Retinal pigment epithelial cell (primary cell): ENCODE measurements at regions not wholly inside any gene's neighbourhood (a gene's known extent, or its start where the extent isn't known, plus 50 kb on each side); places are given as distances from the start of the nearest gene placed in this dataset.

ENCODE experiments used
- DNase-seq: peaks from one replicate; pipeline ENCODE4 v3.0.0-alpha.2; 2010; ENCODE audit warnings: low read depth
- H3K4me3 ChIP-seq: 2 replicates; pipeline ENCODE4 v1.5.1; 2011; ENCODE audit warnings: mild to moderate bottlenecking, low read length, control low read depth, moderate library complexity
- TF ChIP-seq, protein P1 (sequence below): conservative IDR thresholded peaks from 2 replicates; pipeline ENCODE4 v1.5.1; 2011; ENCODE audit warnings: low read depth, low read length, control low read depth, inconsistent platforms

DNA sequence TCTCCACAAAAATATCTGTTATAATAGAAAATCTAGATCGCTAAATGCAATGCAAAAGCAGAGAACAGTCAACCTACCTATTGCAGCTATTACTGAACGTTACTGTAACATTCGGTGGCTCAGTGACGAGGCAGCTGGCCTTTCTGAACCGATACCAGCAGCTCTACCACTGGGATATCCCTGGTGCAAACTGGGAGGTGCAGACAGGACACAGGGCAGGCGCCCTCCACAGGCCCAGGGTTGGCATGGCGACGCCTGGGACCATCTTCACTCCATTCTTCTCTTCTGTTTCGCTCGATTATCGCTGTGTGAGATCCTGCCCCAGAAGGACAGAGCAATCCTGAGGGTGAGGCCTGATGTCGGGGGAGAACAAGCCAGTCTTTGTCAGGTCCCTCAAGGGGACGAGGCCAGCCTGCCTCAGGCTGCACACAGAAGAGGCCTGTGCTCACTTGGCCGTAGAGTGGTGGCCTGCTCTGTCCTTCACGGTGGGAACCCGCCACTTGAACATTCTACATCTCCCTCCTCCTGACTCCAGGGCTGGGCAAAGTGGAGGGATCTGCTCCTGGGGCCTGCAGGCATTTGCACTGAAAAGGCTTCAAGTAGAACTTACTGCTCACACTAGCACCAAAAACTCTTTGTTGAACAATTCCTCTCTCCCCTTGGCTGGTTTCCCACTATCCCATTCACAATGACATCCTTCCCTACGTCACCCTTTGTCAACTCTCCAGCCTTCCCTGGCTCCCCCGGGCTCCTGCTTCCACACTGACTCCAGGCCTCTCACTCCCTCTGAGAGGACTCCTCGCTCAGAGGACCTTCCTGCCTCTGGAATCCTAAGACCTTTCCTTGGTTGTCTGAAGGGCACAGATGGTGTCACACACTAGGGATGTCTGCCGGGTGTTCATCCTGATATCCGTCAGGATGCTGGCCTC is 49.7 kb downstream of the CYRIA start:
- DNase-seq = no peak

DNA sequence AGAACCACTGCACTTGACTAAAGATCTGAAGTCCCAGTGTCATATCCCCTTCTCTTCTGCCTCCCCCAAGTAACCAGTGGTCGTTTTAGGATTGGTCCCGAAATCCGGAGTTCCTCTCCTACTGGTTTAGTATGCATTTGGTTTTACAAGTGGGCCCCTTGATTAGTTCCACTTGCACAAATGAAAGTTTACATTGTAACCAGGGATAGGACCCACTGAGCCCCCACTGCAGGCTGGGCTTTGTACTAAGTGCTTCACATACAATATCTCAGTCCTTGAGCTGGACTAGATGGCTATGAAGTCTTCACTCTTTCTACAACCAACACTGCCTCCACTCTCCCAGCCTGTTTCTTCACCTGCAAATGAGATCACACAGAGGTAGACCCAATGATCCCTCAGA is 50.4 kb downstream of the CYRIA start:
- no peak overlapping the region for H3K4me3 ChIP-seq
- TF ChIP-seq, protein P1, sequence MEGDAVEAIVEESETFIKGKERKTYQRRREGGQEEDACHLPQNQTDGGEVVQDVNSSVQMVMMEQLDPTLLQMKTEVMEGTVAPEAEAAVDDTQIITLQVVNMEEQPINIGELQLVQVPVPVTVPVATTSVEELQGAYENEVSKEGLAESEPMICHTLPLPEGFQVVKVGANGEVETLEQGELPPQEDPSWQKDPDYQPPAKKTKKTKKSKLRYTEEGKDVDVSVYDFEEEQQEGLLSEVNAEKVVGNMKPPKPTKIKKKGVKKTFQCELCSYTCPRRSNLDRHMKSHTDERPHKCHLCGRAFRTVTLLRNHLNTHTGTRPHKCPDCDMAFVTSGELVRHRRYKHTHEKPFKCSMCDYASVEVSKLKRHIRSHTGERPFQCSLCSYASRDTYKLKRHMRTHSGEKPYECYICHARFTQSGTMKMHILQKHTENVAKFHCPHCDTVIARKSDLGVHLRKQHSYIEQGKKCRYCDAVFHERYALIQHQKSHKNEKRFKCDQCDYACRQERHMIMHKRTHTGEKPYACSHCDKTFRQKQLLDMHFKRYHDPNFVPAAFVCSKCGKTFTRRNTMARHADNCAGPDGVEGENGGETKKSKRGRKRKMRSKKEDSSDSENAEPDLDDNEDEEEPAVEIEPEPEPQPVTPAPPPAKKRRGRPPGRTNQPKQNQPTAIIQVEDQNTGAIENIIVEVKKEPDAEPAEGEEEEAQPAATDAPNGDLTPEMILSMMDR = no peak
- no peak for DNase-seq

More for the DNA sequence above, 49.7 kb downstream of the CYRIA start:
- TF ChIP-seq, protein P1 = no peak
- H3K4me3 ChIP-seq = no peak overlapping the region

DNA sequence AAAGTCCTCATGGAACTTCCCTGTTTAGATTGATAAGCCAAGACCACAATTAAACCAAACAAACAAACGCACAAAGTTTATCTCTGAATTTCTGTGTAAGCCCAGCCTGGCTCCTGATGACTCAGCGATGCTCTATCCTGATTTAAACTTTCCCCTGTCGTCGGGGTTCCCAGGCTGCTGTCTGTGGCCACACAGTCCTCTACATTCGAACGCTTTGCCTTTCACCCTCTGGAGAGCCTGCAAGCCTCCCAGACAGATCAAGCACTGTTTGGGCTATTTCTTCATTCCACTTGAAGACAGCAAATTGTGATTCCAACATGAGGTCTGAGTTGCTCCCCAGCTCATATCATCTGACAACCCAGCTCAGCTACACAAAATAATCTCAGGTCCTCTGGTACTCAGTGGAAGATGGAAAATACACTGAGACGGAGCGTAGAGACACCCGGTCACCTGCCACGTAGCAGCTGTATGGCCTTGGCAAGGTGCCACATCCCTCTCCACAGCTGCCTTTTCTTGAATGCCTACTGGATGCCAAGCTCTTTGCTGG is 51.2 kb downstream of the CYRIA start:
- TF ChIP-seq, protein P1 = no peak
- H3K4me3 ChIP-seq = no peak overlapping the region
- no peak for DNase-seq

DNA sequence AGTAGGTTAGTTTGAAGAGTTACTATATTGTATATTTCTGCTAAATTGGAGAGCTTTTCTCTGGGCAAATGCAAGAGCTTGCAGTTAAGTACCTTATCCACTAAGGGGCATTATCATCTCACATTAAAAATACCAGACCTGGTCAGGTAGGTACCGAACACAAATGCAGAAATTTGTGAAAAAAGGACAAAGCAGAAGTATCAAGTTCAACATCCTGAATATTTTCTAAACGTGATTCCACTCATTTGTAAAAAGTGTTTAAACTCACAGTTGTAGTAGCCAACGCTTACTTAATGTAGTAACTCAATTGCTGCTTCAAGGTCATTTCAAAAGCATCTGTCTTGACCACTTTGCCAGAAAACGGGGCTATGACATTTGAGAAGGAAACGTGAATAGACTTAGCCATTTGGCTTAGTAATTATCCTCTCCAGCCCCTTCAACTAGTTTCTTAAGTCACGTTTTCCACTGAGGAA is 52.1 kb downstream of the CYRIA start:
- no peak for DNase-seq
- no peak overlapping the region for H3K4me3 ChIP-seq
- TF ChIP-seq, protein P1 = peak; percentile 60

DNA sequence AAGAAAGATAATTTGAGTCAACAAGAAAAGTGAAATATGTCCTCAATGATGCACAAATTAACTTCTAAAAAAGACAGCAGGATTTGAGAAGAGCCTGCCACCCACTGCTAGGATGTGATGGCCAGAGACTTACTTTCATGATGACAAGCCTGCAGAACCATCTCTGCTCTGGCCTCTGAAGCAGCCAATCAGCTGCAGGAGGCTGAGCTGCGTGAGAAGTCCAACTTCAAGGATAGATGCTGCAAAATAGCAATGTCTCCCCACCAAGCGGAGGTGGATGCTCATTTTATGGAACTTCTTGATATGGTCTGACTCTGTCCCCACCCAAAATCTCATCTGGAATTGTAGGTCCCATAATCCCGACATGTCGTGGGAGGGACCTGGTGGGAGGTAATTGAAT is 53.1 kb downstream of the CYRIA start:
- TF ChIP-seq, protein P1 = no peak
- H3K4me3 ChIP-seq = no peak overlapping the region
- no peak for DNase-seq

DNA sequence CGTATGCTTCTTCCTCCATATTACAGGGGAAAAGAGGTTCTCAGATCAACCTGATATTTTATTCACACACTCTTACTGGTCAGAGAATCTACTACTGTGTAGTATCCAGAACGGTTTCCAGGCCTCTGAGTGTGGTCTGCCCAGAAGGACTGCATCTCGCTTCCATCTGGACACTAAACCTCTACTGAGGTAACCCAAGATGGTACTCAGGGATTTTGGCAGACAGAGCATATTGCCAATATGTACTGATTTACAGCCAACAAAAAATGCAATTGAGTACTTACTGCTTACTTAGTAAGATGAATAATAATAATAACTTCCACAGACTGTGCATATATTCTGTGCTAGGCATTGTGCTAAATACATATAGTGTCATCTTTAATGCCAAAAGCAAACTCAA is 55.8 kb downstream of the CYRIA start:
- TF ChIP-seq, protein P1 = no peak
- no peak for DNase-seq
- no peak overlapping the region for H3K4me3 ChIP-seq
